Kidney (tissue), 13 donors: ENCODE measurements at regions not wholly inside any gene's neighbourhood (a gene's known extent, or its start where the extent isn't known, plus 50 kb on each side); places are given as distances from the start of the nearest gene placed in this dataset.

Experiments
- DNase-seq, 5 donors: peaks; one replicate each; pipeline ENCODE4 v3.0.0-alpha.2; 2013 to 2020
- FAIRE-seq: peaks from 2 replicates; lab custom pipeline; 2012; peaks lifted over from hg19 to GRCh38; lab: Jason Lieb, UNC
- H3K27ac ChIP-seq, 2 donors: one replicate each; pipeline ENCODE4 v1.7.0; 2013; ENCODE audit warnings: low read depth in 2 of 2, low read length in 2 of 2, inconsistent platforms in 1 of 2
- H3K27me3 ChIP-seq: one replicate; pipeline ENCODE4 v1.7.1; 2013; ENCODE audit warnings: low read length, inconsistent platforms; ENCODE audit not compliant: control insufficient read depth, insufficient read depth
- H3K36me3 ChIP-seq, 3 donors: one replicate each; pipeline versions ENCODE4 v1.7.0 to v1.7.1; 2013; ENCODE audit warnings: low read length in 3 of 3, control low read depth in 1 of 3, inconsistent platforms in 1 of 3; ENCODE audit not compliant: insufficient read depth in 3 of 3, control insufficient read depth in 2 of 3
- H3K4me1 ChIP-seq, 3 donors: one replicate each; pipeline versions ENCODE4 v1.7.0 to v1.7.1; 2013; ENCODE audit warnings: low read length in 3 of 3, inconsistent platforms in 1 of 3, low read depth in 1 of 3; ENCODE audit not compliant: control insufficient read depth in 2 of 3, insufficient read depth in 2 of 3
- H3K4me3 ChIP-seq, 3 donors: one replicate each; pipeline versions ENCODE4 v1.7.0 to v1.8.1; 2013; ENCODE audit warnings: low read length in 3 of 3, control low read depth in 1 of 3, inconsistent platforms in 1 of 3
- H3K9ac ChIP-seq, 3 donors: one replicate each; pipeline versions ENCODE4 v1.7.0 to v1.7.1; 2013; ENCODE audit warnings: low read length in 3 of 3, control low read depth in 1 of 3, inconsistent platforms in 1 of 3
- H3K9me3 ChIP-seq, 3 donors: one replicate each; pipeline versions ENCODE4 v1.7.0 to v1.7.1; 2013; ENCODE audit warnings: low read length in 3 of 3, control low read depth in 1 of 3, inconsistent platforms in 1 of 3; ENCODE audit not compliant: control insufficient read depth in 2 of 3, insufficient read depth in 1 of 3
- CTCF ChIP-seq: IDR thresholded peaks from 3 replicates; pipeline ENCODE4 v1.5.1; 2012; ENCODE audit warnings: mild to moderate bottlenecking, moderate library complexity, borderline replicate concordance; ENCODE audit not compliant: insufficient read depth; ENCODE audit errors: extremely low read depth
- intact Hi-C: fragments of 100-400 bp; cut with DNase I; formaldehyde crosslinking; loops from one replicate; pipeline ENCODE4 v1.11.1; 2022
- donor health status: control.
- donor health status: control.
- donor health status: control.
- donor health status: control.
- donor health status: control.
- donor health status: DM: yes; HTN: yes; CAD: no.
- donor health status: Normal renal cell carcinoma (clear cell type).

GRCh38 chr2:18444806-18445205, 115.6 kb downstream of the RDH14 start:
- DNase-seq (no peak), FAIRE-seq (no peak)
- Histone ChIP-seq H3K27me3 (no peaks in the 10 kb centered on the region), H3K36me3 (no peaks in the 10 kb centered on the region), H3K27ac (no peak overlapping the region), H3K9ac (no peak overlapping the region), H3K4me1 (no peaks in the 10 kb centered on the region), H3K9me3 (no peaks in the 10 kb centered on the region), H3K4me3 (no peak overlapping the region)
- intact Hi-C loops = no loop called here
- no peak for TF ChIP-seq CTCF

- H3K27me3 ChIP-seq = no peaks in the 10 kb centered on the region
- no peak overlapping the region for H3K4me3 ChIP-seq
- no peaks in the 10 kb centered on the region for H3K36me3 ChIP-seq
- intact Hi-C loops = no loop called here
- no peak overlapping the region for H3K9ac ChIP-seq
- DNase-seq (no peak), FAIRE-seq (no peak)
- no peak overlapping the region for H3K27ac ChIP-seq
- no peaks in the 10 kb centered on the region for H3K4me1 ChIP-seq
- H3K9me3 ChIP-seq = no peaks in the 10 kb centered on the region
- no peak for TF ChIP-seq CTCF
These were observed 118.9 kb downstream of the RDH14 start for GRCh38 chr2:18441583-18441982.

GRCh38 chr2:18440777-18441176, 119.7 kb downstream of the RDH14 start:
- no peak for TF ChIP-seq CTCF
- H3K9ac ChIP-seq = no peak overlapping the region
- no peaks in the 10 kb centered on the region for H3K4me1 ChIP-seq
- no peaks in the 10 kb centered on the region for H3K9me3 ChIP-seq
- no peaks in the 10 kb centered on the region for H3K36me3 ChIP-seq
- H3K4me3 ChIP-seq = no peak overlapping the region
- no peak for FAIRE-seq
- no peak for DNase-seq
- intact Hi-C loops = no loop called here
- no peaks in the 10 kb centered on the region for H3K27me3 ChIP-seq
- no peak overlapping the region for H3K27ac ChIP-seq

GRCh38 chr2:18440141-18440661, 120.3 kb downstream of the RDH14 start:
- H3K36me3 ChIP-seq = no peaks in the 10 kb centered on the region
- FAIRE-seq (no peak), DNase-seq (no peak)
- no peaks in the 10 kb centered on the region for H3K4me1 ChIP-seq
- intact Hi-C loops = no loop called here
- H3K9ac ChIP-seq = no peak overlapping the region
- no peak overlapping the region for H3K4me3 ChIP-seq
- no peak for TF ChIP-seq CTCF
- H3K9me3 ChIP-seq = no peaks in the 10 kb centered on the region
- H3K27me3 ChIP-seq = no peaks in the 10 kb centered on the region
- H3K27ac ChIP-seq = no peak overlapping the region
